ENCODE measurements at regions not wholly inside any gene's neighbourhood (a gene's known extent, or its start where the extent isn't known, plus 50 kb on each side); places are given as distances from the start of the nearest gene placed in this dataset.

DNA sequence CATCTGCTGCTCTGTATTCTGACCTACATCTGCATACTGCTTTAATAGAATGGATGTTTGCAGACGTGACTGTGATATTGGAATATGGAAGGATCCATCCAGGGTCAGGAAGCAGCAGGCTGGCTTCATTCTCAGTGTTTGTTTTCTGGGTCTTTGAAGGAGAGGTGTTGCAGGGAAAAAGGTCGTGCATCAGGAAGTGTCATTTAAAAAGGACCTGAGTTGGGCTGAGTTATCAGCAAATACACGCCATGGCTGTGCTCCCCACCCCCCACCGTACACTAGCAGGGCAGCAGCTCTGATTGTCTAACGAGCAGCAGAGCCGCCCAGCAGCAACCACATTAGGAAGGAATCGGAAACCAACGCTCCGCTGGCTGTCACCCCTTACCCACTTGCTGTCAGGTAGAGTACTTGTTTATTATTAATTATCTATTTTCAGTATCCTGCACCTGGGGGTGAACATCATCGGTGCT, 63.1 kb upstream of the STEAP1B start:
- no peak for DNase-seq (ENCODE audit: low read depth)
- H3K4me3 ChIP-seq (ENCODE audit: low read depth, low read length): no peak overlapping the region
- TF ChIP-seq, protein P1, sequence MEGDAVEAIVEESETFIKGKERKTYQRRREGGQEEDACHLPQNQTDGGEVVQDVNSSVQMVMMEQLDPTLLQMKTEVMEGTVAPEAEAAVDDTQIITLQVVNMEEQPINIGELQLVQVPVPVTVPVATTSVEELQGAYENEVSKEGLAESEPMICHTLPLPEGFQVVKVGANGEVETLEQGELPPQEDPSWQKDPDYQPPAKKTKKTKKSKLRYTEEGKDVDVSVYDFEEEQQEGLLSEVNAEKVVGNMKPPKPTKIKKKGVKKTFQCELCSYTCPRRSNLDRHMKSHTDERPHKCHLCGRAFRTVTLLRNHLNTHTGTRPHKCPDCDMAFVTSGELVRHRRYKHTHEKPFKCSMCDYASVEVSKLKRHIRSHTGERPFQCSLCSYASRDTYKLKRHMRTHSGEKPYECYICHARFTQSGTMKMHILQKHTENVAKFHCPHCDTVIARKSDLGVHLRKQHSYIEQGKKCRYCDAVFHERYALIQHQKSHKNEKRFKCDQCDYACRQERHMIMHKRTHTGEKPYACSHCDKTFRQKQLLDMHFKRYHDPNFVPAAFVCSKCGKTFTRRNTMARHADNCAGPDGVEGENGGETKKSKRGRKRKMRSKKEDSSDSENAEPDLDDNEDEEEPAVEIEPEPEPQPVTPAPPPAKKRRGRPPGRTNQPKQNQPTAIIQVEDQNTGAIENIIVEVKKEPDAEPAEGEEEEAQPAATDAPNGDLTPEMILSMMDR (conservative IDR thresholded peaks at IDR 0.05; ENCODE audit: low read depth, low read length): no peak

- TF ChIP-seq, protein P1 (conservative IDR thresholded peaks at IDR 0.05; ENCODE audit: low read depth, low read length): no peak
- no peak for DNase-seq (ENCODE audit: low read depth)
- H3K4me3 ChIP-seq (ENCODE audit: low read depth, low read length): no peak overlapping the region
Measured at GRCh38 chr7:22561895-22562593, 62.1 kb upstream of the STEAP1B start.

- peak; percentile 98 for DNase-seq (ENCODE audit: low read depth)
- no peak overlapping the region for H3K4me3 ChIP-seq (ENCODE audit: low read depth, low read length)
- TF ChIP-seq, protein P1 (conservative IDR thresholded peaks at IDR 0.05; ENCODE audit: low read depth, low read length): no peak
Measured at GRCh38 chr7:22561321-22561811, 61.4 kb upstream of the STEAP1B start.

GRCh38 chr7:22559829-22560489, 60.0 kb upstream of the STEAP1B start:
- no peak overlapping the region for H3K4me3 ChIP-seq (ENCODE audit: low read depth, low read length)
- TF ChIP-seq, protein P1 (conservative IDR thresholded peaks at IDR 0.05; ENCODE audit: low read depth, low read length): peak; percentile 90
- peak; percentile 91 for DNase-seq (ENCODE audit: low read depth)

- TF ChIP-seq, protein P1 (conservative IDR thresholded peaks at IDR 0.05; ENCODE audit: low read depth, low read length): no peak
- no peak for DNase-seq (ENCODE audit: low read depth)
- H3K4me3 ChIP-seq (ENCODE audit: low read depth, low read length): no peak overlapping the region
Measured at GRCh38 chr7:22557167-22557566, 57.2 kb upstream of the STEAP1B start.

GRCh38 chr7:22555476-22555875, 55.5 kb upstream of the STEAP1B start:
- TF ChIP-seq, protein P1 (conservative IDR thresholded peaks at IDR 0.05; ENCODE audit: low read depth, low read length): no peak
- no peak overlapping the region for H3K4me3 ChIP-seq (ENCODE audit: low read depth, low read length)
- no peak for DNase-seq (ENCODE audit: low read depth)
